ENCODE measurements at regions not wholly inside any gene's neighbourhood (a gene's known extent, or its start where the extent isn't known, plus 50 kb on each side); places are given as distances from the start of the nearest gene placed in this dataset.

DNA sequence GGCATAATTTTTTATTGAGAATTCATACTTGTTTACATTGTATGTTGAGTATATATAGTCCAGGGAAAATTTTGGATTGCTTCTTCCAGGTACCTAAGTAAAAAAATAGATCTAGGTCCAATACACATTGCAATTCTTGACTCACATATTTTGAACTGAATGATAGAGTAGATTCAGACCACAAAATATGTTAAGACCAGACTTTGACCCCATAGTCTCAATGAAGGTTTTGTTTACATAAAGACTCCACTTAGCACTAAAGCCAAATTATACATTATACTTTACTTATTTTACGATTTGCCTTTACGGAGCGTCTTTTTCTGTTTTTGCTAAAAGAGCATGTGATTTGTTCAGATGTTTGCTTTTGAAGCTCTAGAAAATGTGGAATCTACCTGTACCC lies 144.1 kb upstream of the PTCHD4 start:
- no peak for DNase-seq
- BruUV-seq (replicated peaks) = no TSS peak
- H3K27me3 ChIP-seq (ENCODE audit: insufficient read depth, low read depth) = no peaks in the 10 kb centered on the region
- ChIA-PET CTCF (no interaction called here), POLR2A (ENCODE audit: unreplicated experiment) (no interaction called here)
- H3F3A ChIP-seq (ENCODE audit: insufficient read depth, low read depth) = no peaks in the 10 kb centered on the region
- no peaks in the 10 kb centered on the region for H3K9me3 ChIP-seq (ENCODE audit: insufficient read depth, low read depth)
- no peaks in the 10 kb centered on the region for H4K20me1 ChIP-seq (ENCODE audit: insufficient read depth)
- no peaks in the 10 kb centered on the region for H3K4me1 ChIP-seq (replicated peaks; ENCODE audit: insufficient read depth)
- intact Hi-C loops (cut with micrococcal nuclease; ENCODE audit: unreplicated experiment) = no loop called here
- no peak overlapping the region for H2AFZ ChIP-seq
- no peak overlapping the region for H3K4me2 ChIP-seq
- H3K4me3 ChIP-seq = no peak overlapping the region
- H3K36me3 ChIP-seq (ENCODE audit: low read depth) = no peaks in the 10 kb centered on the region
- no peaks in the 10 kb centered on the region for H3K79me2 ChIP-seq (ENCODE audit: low read depth)
- TF ChIP-seq CTCF (conservative IDR thresholded peaks at IDR 0.05) (no peak), EZH2 (IDR thresholded peaks at IDR 0.05; ENCODE audit: low read depth) (no peak)
- H3K9me2 ChIP-seq (ENCODE audit: insufficient read depth) = no peaks in the 10 kb centered on the region
- H3K27ac ChIP-seq = no peak overlapping the region

GRCh38 chr6:48249071-48249470 lies 138.1 kb upstream of the PTCHD4 start:
- no peaks in the 10 kb centered on the region for H3K9me3 ChIP-seq (ENCODE audit: insufficient read depth, low read depth)
- H3K36me3 ChIP-seq (ENCODE audit: low read depth) = no peaks in the 10 kb centered on the region
- no peak for TF ChIP-seq EZH2 (IDR thresholded peaks at IDR 0.05; ENCODE audit: low read depth)
- no peak for TF ChIP-seq CTCF (conservative IDR thresholded peaks at IDR 0.05)
- no peaks in the 10 kb centered on the region for H4K20me1 ChIP-seq (ENCODE audit: insufficient read depth)
- H3K4me3 ChIP-seq = no peak overlapping the region
- no TSS peak for BruUV-seq (replicated peaks)
- POLR2A ChIA-PET (ENCODE audit: unreplicated experiment) = no interaction called here
- no peak overlapping the region for H3K27ac ChIP-seq
- DNase-seq = no peak
- CTCF ChIA-PET = no interaction called here
- H3K4me2 ChIP-seq = no peak overlapping the region
- no peaks in the 10 kb centered on the region for H3K79me2 ChIP-seq (ENCODE audit: low read depth)
- intact Hi-C loops (cut with micrococcal nuclease; ENCODE audit: unreplicated experiment) = no loop called here
- H3F3A ChIP-seq (ENCODE audit: insufficient read depth, low read depth) = no peaks in the 10 kb centered on the region
- H3K4me1 ChIP-seq (replicated peaks; ENCODE audit: insufficient read depth) = no peaks in the 10 kb centered on the region
- H2AFZ ChIP-seq = no peak overlapping the region
- no peaks in the 10 kb centered on the region for H3K27me3 ChIP-seq (ENCODE audit: insufficient read depth, low read depth)
- no peaks in the 10 kb centered on the region for H3K9me2 ChIP-seq (ENCODE audit: insufficient read depth)

DNA sequence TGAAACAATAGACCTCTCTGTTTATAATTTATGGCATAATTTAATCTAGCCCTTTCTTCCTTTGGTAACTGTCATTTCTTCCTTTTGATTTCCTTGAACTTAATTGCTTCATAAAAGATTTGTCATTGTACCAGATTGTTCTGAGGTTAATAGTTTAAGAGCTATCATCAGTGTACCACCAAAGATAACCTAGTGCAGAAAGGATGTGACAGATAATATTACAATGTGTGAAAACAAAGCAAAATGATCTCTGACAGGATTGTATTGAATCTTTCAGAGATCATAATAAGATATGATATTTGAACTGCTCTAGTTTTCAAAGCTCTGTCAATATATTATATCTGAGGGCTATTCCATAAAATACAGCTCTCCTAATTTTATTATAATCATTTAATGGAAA lies 132.1 kb upstream of the PTCHD4 start:
- ChIA-PET CTCF (no interaction called here), POLR2A (ENCODE audit: unreplicated experiment) (no interaction called here)
- no peaks in the 10 kb centered on the region for H3K4me1 ChIP-seq (replicated peaks; ENCODE audit: insufficient read depth)
- no peak for DNase-seq
- no peaks in the 10 kb centered on the region for H3K9me3 ChIP-seq (ENCODE audit: insufficient read depth, low read depth)
- H3K27me3 ChIP-seq (ENCODE audit: insufficient read depth, low read depth) = no peaks in the 10 kb centered on the region
- H4K20me1 ChIP-seq (ENCODE audit: insufficient read depth) = no peaks in the 10 kb centered on the region
- H3K79me2 ChIP-seq (ENCODE audit: low read depth) = no peaks in the 10 kb centered on the region
- H3K4me2 ChIP-seq = no peak overlapping the region
- TF ChIP-seq CTCF (conservative IDR thresholded peaks at IDR 0.05) = no peak
- no peak for TF ChIP-seq EZH2 (IDR thresholded peaks at IDR 0.05; ENCODE audit: low read depth)
- BruUV-seq (replicated peaks) = no TSS peak
- H3K27ac ChIP-seq = no peak overlapping the region
- no peaks in the 10 kb centered on the region for H3F3A ChIP-seq (ENCODE audit: insufficient read depth, low read depth)
- no peak overlapping the region for H3K4me3 ChIP-seq
- no peaks in the 10 kb centered on the region for H3K9me2 ChIP-seq (ENCODE audit: insufficient read depth)
- H2AFZ ChIP-seq = no peak overlapping the region
- H3K36me3 ChIP-seq (ENCODE audit: low read depth) = no peaks in the 10 kb centered on the region
- intact Hi-C loops (cut with micrococcal nuclease; ENCODE audit: unreplicated experiment) = no loop called here

Data from PC-9 (cell line).